ENCODE measurements at regions not wholly inside any gene's neighbourhood (a gene's known extent, or its start where the extent isn't known, plus 50 kb on each side); places are given as distances from the start of the nearest gene placed in this dataset.

DNA sequence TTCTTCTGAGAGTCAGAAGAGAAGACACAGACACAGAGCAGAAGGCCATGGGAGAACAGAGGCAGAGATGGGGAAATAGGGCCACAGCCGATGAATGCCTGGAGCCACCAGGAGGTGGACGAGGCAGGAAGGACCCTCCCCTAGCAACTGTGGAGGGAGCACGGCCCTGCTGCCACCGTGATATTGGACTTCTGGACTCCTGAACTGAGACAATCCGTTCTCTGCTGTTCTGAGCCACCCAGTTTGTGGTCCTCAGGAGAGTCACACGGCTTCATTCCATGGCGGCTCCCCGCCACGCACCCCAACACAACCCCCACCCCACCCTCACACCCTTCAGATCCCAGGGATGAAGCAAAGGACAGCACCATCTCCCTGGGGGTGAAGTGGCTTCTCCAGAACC is 338.1 kb downstream of the CTTN start:
- H3K79me2 ChIP-seq (ENCODE audit: control insufficient read depth, insufficient read depth, low read length) = no peaks in the 10 kb centered on the region
- TF ChIP-seq EZH2 (IDR thresholded peaks at IDR 0.05; ENCODE audit: low read length, missing control alignments) = no peak
- TF ChIP-seq, protein P1, sequence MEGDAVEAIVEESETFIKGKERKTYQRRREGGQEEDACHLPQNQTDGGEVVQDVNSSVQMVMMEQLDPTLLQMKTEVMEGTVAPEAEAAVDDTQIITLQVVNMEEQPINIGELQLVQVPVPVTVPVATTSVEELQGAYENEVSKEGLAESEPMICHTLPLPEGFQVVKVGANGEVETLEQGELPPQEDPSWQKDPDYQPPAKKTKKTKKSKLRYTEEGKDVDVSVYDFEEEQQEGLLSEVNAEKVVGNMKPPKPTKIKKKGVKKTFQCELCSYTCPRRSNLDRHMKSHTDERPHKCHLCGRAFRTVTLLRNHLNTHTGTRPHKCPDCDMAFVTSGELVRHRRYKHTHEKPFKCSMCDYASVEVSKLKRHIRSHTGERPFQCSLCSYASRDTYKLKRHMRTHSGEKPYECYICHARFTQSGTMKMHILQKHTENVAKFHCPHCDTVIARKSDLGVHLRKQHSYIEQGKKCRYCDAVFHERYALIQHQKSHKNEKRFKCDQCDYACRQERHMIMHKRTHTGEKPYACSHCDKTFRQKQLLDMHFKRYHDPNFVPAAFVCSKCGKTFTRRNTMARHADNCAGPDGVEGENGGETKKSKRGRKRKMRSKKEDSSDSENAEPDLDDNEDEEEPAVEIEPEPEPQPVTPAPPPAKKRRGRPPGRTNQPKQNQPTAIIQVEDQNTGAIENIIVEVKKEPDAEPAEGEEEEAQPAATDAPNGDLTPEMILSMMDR (conservative IDR thresholded peaks at IDR 0.05 in 1 of 2, IDR thresholded peaks at IDR 0.05 in 1 of 2; ENCODE audit: low read depth in 1 of 2, low read length in 2 of 2) = no peak
- no peak overlapping the region for H3K9ac ChIP-seq (ENCODE audit: insufficient read depth, low read length)
- no peaks in the 10 kb centered on the region for H3K36me3 ChIP-seq (ENCODE audit: control insufficient read depth, insufficient read depth, low read length)
- DNase-seq (ENCODE audit: low read depth in 2 of 2) = no peak
- no peak overlapping the region for H3K4me3 ChIP-seq (replicated peaks in 1 of 4; ENCODE audit: control extremely low read depth in 1 of 4, insufficient read depth in 1 of 4, low read depth in 3 of 4, low read length in 4 of 4)
- H3K27ac ChIP-seq (ENCODE audit: insufficient read depth, low read length) = no peak overlapping the region
- no peak overlapping the region for H3K4me2 ChIP-seq (ENCODE audit: extremely low read depth, insufficient read depth, low read length)
- H3K4me1 ChIP-seq (ENCODE audit: control insufficient read depth, extremely low read depth, insufficient read depth, low read length) = no peaks in the 10 kb centered on the region
- H3K9me3 ChIP-seq (ENCODE audit: control insufficient read depth, insufficient read depth, low read depth, low read length) = no peaks in the 10 kb centered on the region
- H3K27me3 ChIP-seq (ENCODE audit: control insufficient read depth, insufficient read depth, low read length) = no peaks in the 10 kb centered on the region
- no peak overlapping the region for H2AFZ ChIP-seq (ENCODE audit: low read length)
- no peaks in the 10 kb centered on the region for H4K20me1 ChIP-seq (ENCODE audit: control insufficient read depth, extremely low read depth, insufficient read depth, low read length)

DNA sequence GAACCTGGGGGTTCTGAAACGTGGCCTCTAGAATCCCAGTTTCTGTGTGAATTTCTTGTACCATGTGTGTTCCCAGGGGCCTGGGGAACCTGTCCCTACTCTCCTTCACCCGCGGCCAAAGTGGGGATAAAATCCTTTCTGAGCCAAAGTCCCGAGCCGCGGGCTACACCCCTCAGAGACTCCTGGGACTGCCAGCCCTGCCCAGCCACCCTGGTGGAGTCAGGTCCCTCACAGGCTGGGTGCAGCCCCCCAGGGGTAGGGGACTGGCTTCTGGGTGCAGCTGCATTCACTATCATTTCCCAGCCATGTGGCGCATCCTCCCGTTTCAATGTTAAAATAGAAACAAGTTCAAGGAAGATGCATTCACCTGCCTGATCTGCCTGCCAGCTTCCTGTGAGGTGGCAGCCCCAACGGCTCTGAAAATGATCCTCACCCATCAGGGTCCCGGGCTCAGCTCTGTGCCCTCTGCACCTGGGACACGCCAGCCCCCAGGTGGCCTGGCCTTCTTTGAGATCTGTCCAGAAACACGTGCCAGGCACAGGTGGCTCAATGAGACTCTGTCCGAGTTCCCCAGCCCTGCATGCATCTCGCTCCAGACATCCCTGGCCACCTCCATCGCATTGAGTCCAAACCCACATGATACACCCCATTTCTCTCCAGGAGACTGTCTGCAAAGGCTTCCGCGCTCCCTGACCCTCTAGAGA is 338.8 kb downstream of the CTTN start:
- no peaks in the 10 kb centered on the region for H3K27me3 ChIP-seq (ENCODE audit: control insufficient read depth, insufficient read depth, low read length)
- H3K4me1 ChIP-seq (ENCODE audit: control insufficient read depth, extremely low read depth, insufficient read depth, low read length) = no peaks in the 10 kb centered on the region
- H3K36me3 ChIP-seq (ENCODE audit: control insufficient read depth, insufficient read depth, low read length) = no peaks in the 10 kb centered on the region
- no peak for TF ChIP-seq EZH2 (IDR thresholded peaks at IDR 0.05; ENCODE audit: low read length, missing control alignments)
- H3K79me2 ChIP-seq (ENCODE audit: control insufficient read depth, insufficient read depth, low read length) = no peaks in the 10 kb centered on the region
- H3K27ac ChIP-seq (ENCODE audit: insufficient read depth, low read length) = no peak overlapping the region
- H2AFZ ChIP-seq (ENCODE audit: low read length) = no peak overlapping the region
- no peak overlapping the region for H3K4me2 ChIP-seq (ENCODE audit: extremely low read depth, insufficient read depth, low read length)
- H4K20me1 ChIP-seq (ENCODE audit: control insufficient read depth, extremely low read depth, insufficient read depth, low read length) = no peaks in the 10 kb centered on the region
- no peak overlapping the region for H3K4me3 ChIP-seq (replicated peaks in 1 of 4; ENCODE audit: control extremely low read depth in 1 of 4, insufficient read depth in 1 of 4, low read depth in 3 of 4, low read length in 4 of 4)
- H3K9ac ChIP-seq (ENCODE audit: insufficient read depth, low read length) = no peak overlapping the region
- H3K9me3 ChIP-seq (ENCODE audit: control insufficient read depth, insufficient read depth, low read depth, low read length) = no peaks in the 10 kb centered on the region
- no peak for DNase-seq (ENCODE audit: low read depth in 2 of 2)

DNA sequence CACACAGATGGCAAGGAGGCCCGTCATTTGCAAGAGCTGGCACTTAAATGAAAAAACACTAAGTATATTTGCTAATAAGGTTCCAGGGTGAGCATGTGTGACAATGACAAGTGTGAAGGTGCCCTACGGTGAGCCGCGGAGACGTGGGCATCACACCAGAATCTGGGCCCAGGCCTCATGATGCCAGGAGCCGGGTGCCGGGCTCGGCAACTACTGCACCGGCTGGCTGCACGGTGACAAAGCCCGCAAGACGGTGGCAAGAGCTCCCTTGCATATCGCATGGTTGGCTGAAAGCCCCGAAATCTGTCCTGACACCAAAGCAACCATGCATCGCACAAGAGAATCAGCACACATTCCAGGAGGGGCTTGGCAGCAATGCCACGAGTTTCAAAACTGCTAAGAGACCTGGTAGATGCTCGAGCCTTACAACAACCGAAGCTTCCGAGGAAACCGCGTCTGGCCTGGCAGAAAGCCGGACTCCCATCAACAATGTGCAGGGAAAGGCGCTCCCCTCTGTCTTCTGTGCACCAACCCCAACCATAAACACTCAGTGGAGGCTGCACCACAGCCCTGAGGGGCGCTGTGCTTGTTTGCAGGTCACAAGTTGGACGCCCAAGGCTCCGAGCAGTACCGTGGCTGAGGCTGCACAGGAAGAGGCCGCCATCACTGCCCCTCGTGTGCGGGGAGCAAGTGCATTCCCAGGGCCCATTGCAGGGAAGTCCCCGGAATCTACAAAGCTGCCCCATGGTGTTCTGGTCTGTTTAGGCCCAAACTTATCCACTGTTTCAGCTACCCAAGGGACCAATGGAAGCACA is 339.7 kb downstream of the CTTN start:
- H3K4me1 ChIP-seq (ENCODE audit: control insufficient read depth, extremely low read depth, insufficient read depth, low read length) = no peaks in the 10 kb centered on the region
- no peak for TF ChIP-seq EZH2 (IDR thresholded peaks at IDR 0.05; ENCODE audit: low read length, missing control alignments)
- TF ChIP-seq, protein P1 (conservative IDR thresholded peaks at IDR 0.05 in 1 of 2, IDR thresholded peaks at IDR 0.05 in 1 of 2; ENCODE audit: low read depth in 1 of 2, low read length in 2 of 2) = no peak
- no peaks in the 10 kb centered on the region for H3K27me3 ChIP-seq (ENCODE audit: control insufficient read depth, insufficient read depth, low read length)
- H3K36me3 ChIP-seq (ENCODE audit: control insufficient read depth, insufficient read depth, low read length) = no peaks in the 10 kb centered on the region
- no peaks in the 10 kb centered on the region for H4K20me1 ChIP-seq (ENCODE audit: control insufficient read depth, extremely low read depth, insufficient read depth, low read length)
- no peak overlapping the region for H3K4me2 ChIP-seq (ENCODE audit: extremely low read depth, insufficient read depth, low read length)
- no peak overlapping the region for H3K9ac ChIP-seq (ENCODE audit: insufficient read depth, low read length)
- no peak overlapping the region for H2AFZ ChIP-seq (ENCODE audit: low read length)
- no peak overlapping the region for H3K4me3 ChIP-seq (replicated peaks in 1 of 4; ENCODE audit: control extremely low read depth in 1 of 4, insufficient read depth in 1 of 4, low read depth in 3 of 4, low read length in 4 of 4)
- DNase-seq (ENCODE audit: low read depth in 2 of 2) = no peak
- H3K27ac ChIP-seq (ENCODE audit: insufficient read depth, low read length) = no peak overlapping the region
- H3K9me3 ChIP-seq (ENCODE audit: control insufficient read depth, insufficient read depth, low read depth, low read length) = no peaks in the 10 kb centered on the region
- H3K79me2 ChIP-seq (ENCODE audit: control insufficient read depth, insufficient read depth, low read length) = no peaks in the 10 kb centered on the region
